NB4 (cell line): ENCODE measurements at regions not wholly inside any gene's neighbourhood (a gene's known extent, or its start where the extent isn't known, plus 50 kb on each side); places are given as distances from the start of the nearest gene placed in this dataset.

Experiments used
- POLR2A ChIP-seq: IDR thresholded peaks from 2 replicates; pipeline ENCODE4 v1.6.1; 2011; ENCODE audit warnings: mild to moderate bottlenecking; ENCODE audit not compliant: insufficient read length; ENCODE audit errors: extremely low read depth
- TF ChIP-seq, protein P1 (sequence below): IDR thresholded peaks from one replicate; pipeline ENCODE4 v1.5.1; 2012; ENCODE audit warnings: low read depth, low read length
- TF ChIP-seq, protein P2 (sequence below): IDR thresholded peaks from 2 replicates; pipeline ENCODE4 v1.6.1; 2011; ENCODE audit warnings: low read depth, low read length

DNA sequence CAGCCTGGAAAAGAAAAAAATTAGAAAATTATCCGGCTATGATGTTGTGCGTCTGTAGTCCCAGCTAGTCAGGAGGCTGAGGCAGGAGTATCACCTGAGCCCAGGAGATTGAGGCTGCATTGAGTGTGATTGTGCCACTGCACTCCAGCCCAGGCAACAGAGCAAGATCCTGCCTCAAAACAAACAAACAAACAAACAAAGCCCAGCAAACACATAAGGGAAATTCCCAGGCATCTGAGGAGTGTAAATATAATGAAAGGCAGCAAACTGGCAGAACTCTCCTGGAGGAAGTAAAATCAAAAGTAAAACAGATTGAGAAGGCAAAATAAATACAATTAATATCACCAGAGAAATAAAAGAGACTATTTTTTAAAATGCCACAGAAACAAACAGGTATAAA is 84.5 kb upstream of the ITGB1 start:
- TF ChIP-seq, protein P1, sequence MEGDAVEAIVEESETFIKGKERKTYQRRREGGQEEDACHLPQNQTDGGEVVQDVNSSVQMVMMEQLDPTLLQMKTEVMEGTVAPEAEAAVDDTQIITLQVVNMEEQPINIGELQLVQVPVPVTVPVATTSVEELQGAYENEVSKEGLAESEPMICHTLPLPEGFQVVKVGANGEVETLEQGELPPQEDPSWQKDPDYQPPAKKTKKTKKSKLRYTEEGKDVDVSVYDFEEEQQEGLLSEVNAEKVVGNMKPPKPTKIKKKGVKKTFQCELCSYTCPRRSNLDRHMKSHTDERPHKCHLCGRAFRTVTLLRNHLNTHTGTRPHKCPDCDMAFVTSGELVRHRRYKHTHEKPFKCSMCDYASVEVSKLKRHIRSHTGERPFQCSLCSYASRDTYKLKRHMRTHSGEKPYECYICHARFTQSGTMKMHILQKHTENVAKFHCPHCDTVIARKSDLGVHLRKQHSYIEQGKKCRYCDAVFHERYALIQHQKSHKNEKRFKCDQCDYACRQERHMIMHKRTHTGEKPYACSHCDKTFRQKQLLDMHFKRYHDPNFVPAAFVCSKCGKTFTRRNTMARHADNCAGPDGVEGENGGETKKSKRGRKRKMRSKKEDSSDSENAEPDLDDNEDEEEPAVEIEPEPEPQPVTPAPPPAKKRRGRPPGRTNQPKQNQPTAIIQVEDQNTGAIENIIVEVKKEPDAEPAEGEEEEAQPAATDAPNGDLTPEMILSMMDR = no peak
- TF ChIP-seq POLR2A = no peak
- TF ChIP-seq, protein P2, sequence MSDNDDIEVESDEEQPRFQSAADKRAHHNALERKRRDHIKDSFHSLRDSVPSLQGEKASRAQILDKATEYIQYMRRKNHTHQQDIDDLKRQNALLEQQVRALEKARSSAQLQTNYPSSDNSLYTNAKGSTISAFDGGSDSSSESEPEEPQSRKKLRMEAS = no peak
